KMS-11 (cell line): ENCODE measurements at regions not wholly inside any gene's neighbourhood (a gene's known extent, or its start where the extent isn't known, plus 50 kb on each side); places are given as distances from the start of the nearest gene placed in this dataset.

Experiments used
- H2AFZ ChIP-seq: fragments of 200-600 bp; sonication (generic); 2 replicates; pipeline ENCODE4 v1.6.1; 2016; ENCODE audit warnings: antibody characterized with exemption, mixed run types, low read depth
- H3K27ac ChIP-seq: fragments of 200-600 bp; sonication (generic); 2 replicates; pipeline ENCODE4 v1.6.1; 2016; ENCODE audit warnings: mild to moderate bottlenecking, mixed run types
- H3K27me3 ChIP-seq: fragments of 200-600 bp; sonication (generic); 2 replicates; pipeline ENCODE4 v1.6.1; 2017; ENCODE audit warnings: mild to moderate bottlenecking, low read depth, mixed run types, moderate library complexity; ENCODE audit not compliant: insufficient read depth
- H3K36me3 ChIP-seq: fragments of 200-600 bp; sonication (generic); 2 replicates; pipeline ENCODE4 v1.6.1; 2017; ENCODE audit warnings: mild to moderate bottlenecking, mixed run types; ENCODE audit not compliant: insufficient read depth
- H3K4me1 ChIP-seq: fragments of 200-600 bp; sonication (generic); 2 replicates; pipeline ENCODE4 v1.6.1; 2016; ENCODE audit warnings: mild to moderate bottlenecking, low read depth, mixed run types; ENCODE audit not compliant: poor library complexity, severe bottlenecking
- H3K4me2 ChIP-seq: fragments of 200-600 bp; sonication (generic); 2 replicates; pipeline ENCODE4 v1.7.0; 2016; ENCODE audit warnings: mild to moderate bottlenecking, mixed run types
- H3K4me3 ChIP-seq: fragments of 200-600 bp; sonication (generic); IDR thresholded peaks from 2 replicates; pipeline ENCODE4 v1.6.1; 2017; ENCODE audit warnings: low read depth, low read length, mixed read lengths; ENCODE audit not compliant: insufficient read depth
- H3K79me2 ChIP-seq: fragments of 200-600 bp; sonication (generic); 2 replicates; pipeline ENCODE4 v1.6.1; 2016; ENCODE audit warnings: low read depth, mixed run types; ENCODE audit not compliant: insufficient read depth
- H3K9ac ChIP-seq: fragments of 200-600 bp; sonication (generic); 2 replicates; pipeline ENCODE4 v1.6.1; 2016; ENCODE audit warnings: mild to moderate bottlenecking, mixed run types
- H4K20me1 ChIP-seq: fragments of 200-600 bp; sonication (generic); 2 replicates; pipeline ENCODE4 v1.6.1; 2016; ENCODE audit warnings: mild to moderate bottlenecking, mixed run types; ENCODE audit not compliant: insufficient read depth
- CTCF ChIP-seq: fragments of 200-600 bp; sonication (generic); conservative IDR thresholded peaks from 2 replicates; pipeline ENCODE4 v1.6.1; 2017; ENCODE audit warnings: low read depth, mild to moderate bottlenecking, antibody characterized with exemption, low read length, moderate library complexity, mixed read lengths

DNA sequence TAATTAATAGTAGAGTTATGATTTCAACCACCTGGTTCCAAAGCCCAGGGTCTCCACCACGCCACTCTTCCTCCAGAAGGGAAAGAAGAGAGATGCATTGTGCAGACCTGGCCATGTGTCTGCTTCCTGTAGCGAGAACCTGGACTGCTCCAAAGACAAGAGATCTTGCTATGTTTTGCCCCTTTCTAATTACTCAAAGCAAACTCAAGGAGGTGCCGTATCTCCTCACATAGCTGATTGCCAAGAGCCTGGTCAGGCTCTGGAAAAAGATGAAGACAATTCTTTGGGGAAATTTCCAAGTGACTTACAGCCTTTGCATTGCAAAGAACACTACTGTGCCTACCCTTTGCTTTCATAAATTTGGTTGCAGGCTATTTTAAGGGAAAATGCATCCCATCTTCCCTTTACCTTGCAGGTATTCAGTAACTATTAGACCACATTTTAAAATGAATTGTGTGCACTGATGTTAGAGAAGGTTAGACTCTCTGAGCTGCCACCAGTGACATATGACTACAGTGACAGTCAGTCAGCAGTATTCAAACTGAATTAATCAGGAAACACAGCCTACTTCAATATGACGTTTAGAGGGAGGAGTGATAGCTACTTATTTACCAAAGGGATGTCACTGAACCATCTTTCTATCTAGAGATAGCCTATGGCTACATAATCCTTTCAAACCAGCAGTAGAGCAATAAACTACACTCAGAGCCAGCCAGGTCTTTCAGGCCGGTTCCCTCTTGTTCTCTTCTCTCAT, 842.1 kb upstream of the FANCL start:
- Histone ChIP-seq H3K4me3 (no peak overlapping the region), H3K4me1 (no peaks in the 10 kb centered on the region), H3K27me3 (no peaks in the 10 kb centered on the region), H4K20me1 (no peaks in the 10 kb centered on the region), H2AFZ (no peak overlapping the region), H3K27ac (no peak overlapping the region), H3K79me2 (no peaks in the 10 kb centered on the region), H3K9ac (no peak overlapping the region), H3K36me3 (no peaks in the 10 kb centered on the region), H3K4me2 (no peak overlapping the region)
- no peak for TF ChIP-seq CTCF

DNA sequence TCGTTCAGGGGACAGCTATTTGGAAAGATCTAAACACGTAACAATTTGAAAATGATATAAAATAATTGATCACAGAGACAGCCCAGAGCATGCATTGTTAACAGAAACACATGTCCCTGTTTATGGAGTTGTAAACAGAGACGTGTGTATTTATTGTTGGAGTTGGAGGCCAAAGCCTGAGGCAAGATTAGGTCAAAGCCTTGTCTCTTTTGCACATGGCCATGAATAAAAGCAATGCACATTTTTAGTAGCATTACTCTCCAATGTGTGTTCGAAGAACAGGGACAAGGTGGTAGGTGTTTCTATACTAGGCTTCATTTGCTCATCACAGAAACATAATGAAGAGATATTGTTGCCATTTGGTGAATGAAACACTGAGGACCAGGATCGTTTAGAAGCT, 841.5 kb upstream of the FANCL start:
- Histone ChIP-seq H3K36me3 (no peaks in the 10 kb centered on the region), H3K27ac (no peak overlapping the region), H2AFZ (no peak overlapping the region), H3K4me2 (no peak overlapping the region), H3K9ac (no peak overlapping the region), H4K20me1 (no peaks in the 10 kb centered on the region), H3K27me3 (no peaks in the 10 kb centered on the region), H3K4me3 (no peak overlapping the region), H3K4me1 (no peaks in the 10 kb centered on the region), H3K79me2 (no peaks in the 10 kb centered on the region)
- TF ChIP-seq CTCF: no peak

DNA sequence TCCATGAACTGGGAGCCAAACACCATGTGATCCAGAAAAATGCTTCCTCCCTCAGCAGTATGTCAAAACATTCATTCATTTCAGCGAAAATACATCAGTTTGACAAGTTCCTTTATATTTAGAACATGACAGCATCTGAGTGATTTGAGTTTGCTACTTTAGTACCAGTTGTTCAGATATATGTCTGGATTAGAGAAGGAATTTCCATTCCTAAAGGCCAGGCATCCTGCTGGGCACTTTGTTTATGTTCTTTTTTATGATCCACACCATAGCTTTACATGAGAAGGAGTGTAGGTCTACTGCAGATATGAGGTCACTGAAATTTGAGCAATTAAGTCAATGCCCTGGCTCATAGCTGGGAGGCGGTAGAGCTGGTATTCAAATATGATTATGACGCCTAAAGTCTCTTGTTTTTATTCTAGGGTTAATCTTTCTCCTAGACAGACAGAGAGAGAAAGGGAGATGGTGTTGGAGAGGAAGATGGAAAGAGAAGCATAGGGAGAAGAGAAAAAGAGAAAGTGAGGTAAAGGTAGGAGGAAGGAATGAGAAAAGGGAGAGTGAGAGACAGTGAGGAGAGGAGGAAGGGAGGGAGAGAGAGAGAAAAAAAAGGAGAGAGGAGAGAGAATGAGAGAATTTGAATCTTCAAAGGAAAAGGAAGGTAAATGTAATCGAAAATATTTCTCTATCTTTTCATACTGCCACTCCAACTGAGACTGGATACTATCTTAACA, 839.5 kb upstream of the FANCL start:
- Histone ChIP-seq H4K20me1 (no peaks in the 10 kb centered on the region), H3K27ac (no peak overlapping the region), H3K4me3 (no peak overlapping the region), H3K9ac (no peak overlapping the region), H2AFZ (no peak overlapping the region), H3K36me3 (no peaks in the 10 kb centered on the region), H3K4me2 (no peak overlapping the region), H3K79me2 (no peaks in the 10 kb centered on the region), H3K4me1 (no peaks in the 10 kb centered on the region), H3K27me3 (no peaks in the 10 kb centered on the region)
- TF ChIP-seq CTCF: no peak

DNA sequence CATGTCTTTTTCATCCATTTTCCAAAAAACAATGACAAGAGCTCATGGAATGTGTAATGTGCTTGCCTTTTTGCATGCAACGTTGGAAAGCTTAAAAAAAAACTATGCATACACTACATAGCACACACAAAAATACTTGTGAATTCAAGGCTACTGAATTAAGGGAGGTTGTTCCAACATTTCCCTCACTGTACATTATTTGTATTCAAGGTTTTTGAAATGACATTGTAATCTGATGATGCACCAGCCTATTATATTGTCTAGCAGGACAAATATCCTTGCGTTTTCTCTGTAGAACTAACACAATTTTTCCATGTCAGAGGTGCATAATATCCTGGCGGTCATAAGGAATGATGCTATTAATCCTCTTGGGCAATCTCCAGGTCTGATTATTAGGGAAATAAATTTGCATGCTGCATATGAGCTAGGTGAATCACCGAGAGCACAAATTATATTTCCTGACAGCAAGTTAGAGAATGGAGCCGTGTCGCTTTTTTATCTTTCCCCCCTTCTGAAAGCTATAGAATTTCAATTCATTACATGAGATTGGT, 836.9 kb upstream of the FANCL start:
- H3K36me3 ChIP-seq: no peaks in the 10 kb centered on the region

More for the DNA sequence above, 836.9 kb upstream of the FANCL start:
- H3K79me2 ChIP-seq: no peaks in the 10 kb centered on the region
- no peaks in the 10 kb centered on the region for H3K27me3 ChIP-seq
- no peak overlapping the region for H2AFZ ChIP-seq
- H3K9ac ChIP-seq: no peak overlapping the region
- no peaks in the 10 kb centered on the region for H4K20me1 ChIP-seq
- no peak for TF ChIP-seq CTCF
- no peak overlapping the region for H3K27ac ChIP-seq
- no peak overlapping the region for H3K4me2 ChIP-seq
- no peaks in the 10 kb centered on the region for H3K4me1 ChIP-seq
- no peak overlapping the region for H3K4me3 ChIP-seq
